ENCODE measurements at regions not wholly inside any gene's neighbourhood (a gene's known extent, or its start where the extent isn't known, plus 50 kb on each side); places are given as distances from the start of the nearest gene placed in this dataset.

GRCh38 chr2:117519238-117519637, 295.3 kb upstream of the DDX18 start:
- H3K4me1 Mint-ChIP-seq: no peaks in the 10 kb centered on the region
- DNase-seq: no peak
- no peaks in the 10 kb centered on the region for H3K36me3 Mint-ChIP-seq (ENCODE audit: low read depth)
- ATAC-seq: no peak
- H3K27ac Mint-ChIP-seq: no peak overlapping the region
- H3K27me3 Mint-ChIP-seq: no peaks in the 10 kb centered on the region
- H3K9me3 Mint-ChIP-seq: peaks cover 3% of the 10 kb centered on the region
- no peak overlapping the region for H3K4me3 Mint-ChIP-seq

- no peak overlapping the region for H3K27ac Mint-ChIP-seq
- no peaks in the 10 kb centered on the region for H3K4me1 Mint-ChIP-seq
- peaks cover 4% of the 10 kb centered on the region for H3K9me3 Mint-ChIP-seq
- no peaks in the 10 kb centered on the region for H3K27me3 Mint-ChIP-seq
- H3K4me3 Mint-ChIP-seq: no peak overlapping the region
- DNase-seq: no peak
- H3K36me3 Mint-ChIP-seq (ENCODE audit: low read depth): no peaks in the 10 kb centered on the region
- ATAC-seq: no peak
Observed at GRCh38 chr2:117519721-117520120, 294.8 kb upstream of the DDX18 start.

DNA sequence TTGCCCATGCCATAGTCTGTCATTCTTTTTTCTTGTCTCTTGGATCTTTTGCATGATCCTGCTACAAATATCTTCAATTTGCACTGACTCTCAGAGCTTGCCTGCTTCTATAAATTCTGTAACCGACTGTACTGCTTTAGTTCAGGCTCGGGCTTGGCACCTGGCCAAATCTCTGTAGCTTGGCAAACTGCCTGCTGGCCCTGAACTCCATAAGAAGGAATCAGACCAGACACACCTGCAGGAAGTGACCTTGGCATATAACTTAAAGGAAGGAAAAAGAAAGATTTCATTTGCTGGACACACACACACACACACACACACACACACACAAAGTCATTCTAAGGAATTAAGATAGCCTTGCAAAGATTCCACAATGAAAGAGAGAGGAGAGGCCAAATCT, 291.2 kb upstream of the DDX18 start:
- Mint-ChIP-seq H3K27ac (no peak overlapping the region), H3K4me3 (no peak overlapping the region), H3K4me1 (no peaks in the 10 kb centered on the region), H3K36me3 (ENCODE audit: low read depth) (no peaks in the 10 kb centered on the region), H3K27me3 (no peaks in the 10 kb centered on the region), H3K9me3 (peaks cover 9% of the 10 kb centered on the region)
- ATAC-seq: no peak
- no peak for DNase-seq

GRCh38 chr2:117523711-117524238, 290.7 kb upstream of the DDX18 start:
- H3K27ac Mint-ChIP-seq: no peak overlapping the region
- DNase-seq: no peak
- no peaks in the 10 kb centered on the region for H3K4me1 Mint-ChIP-seq
- H3K27me3 Mint-ChIP-seq: no peaks in the 10 kb centered on the region
- ATAC-seq: no peak
- H3K4me3 Mint-ChIP-seq: no peak overlapping the region
- no peaks in the 10 kb centered on the region for H3K36me3 Mint-ChIP-seq (ENCODE audit: low read depth)
- peaks cover 9% of the 10 kb centered on the region for H3K9me3 Mint-ChIP-seq

GRCh38 chr2:117536139-117536538, 278.4 kb upstream of the DDX18 start:
- no peaks in the 10 kb centered on the region for H3K27me3 Mint-ChIP-seq
- no peaks in the 10 kb centered on the region for H3K4me1 Mint-ChIP-seq
- H3K9me3 Mint-ChIP-seq: peaks cover 14% of the 10 kb centered on the region
- no peak overlapping the region for H3K4me3 Mint-ChIP-seq
- H3K36me3 Mint-ChIP-seq (ENCODE audit: low read depth): no peaks in the 10 kb centered on the region
- DNase-seq (no peak), ATAC-seq (peak; percentile 24)
- H3K27ac Mint-ChIP-seq: no peak overlapping the region

DNA sequence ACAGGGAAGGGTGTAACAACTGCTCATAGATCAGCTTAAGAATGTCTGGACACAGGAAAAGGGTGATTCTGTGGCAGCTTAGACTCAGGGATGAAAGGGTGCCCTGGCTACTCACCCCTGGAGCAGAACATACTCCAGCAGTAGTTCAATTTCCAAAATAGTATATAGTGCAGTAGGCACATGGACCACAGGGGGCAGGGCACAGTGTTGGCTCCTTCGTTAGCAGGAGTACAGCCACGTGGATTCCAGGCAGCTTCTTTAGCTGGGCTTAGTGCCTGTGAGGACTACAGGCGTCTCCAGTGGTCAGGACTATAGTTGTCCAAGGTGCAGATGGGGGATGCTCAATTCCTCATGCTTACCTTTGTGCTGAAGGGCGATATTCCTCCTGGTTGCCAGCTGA, 277.5 kb upstream of the DDX18 start:
- no peak for ATAC-seq
- no peak for DNase-seq
- H3K4me1 Mint-ChIP-seq: no peaks in the 10 kb centered on the region
- no peak overlapping the region for H3K4me3 Mint-ChIP-seq
- no peaks in the 10 kb centered on the region for H3K36me3 Mint-ChIP-seq (ENCODE audit: low read depth)
- H3K9me3 Mint-ChIP-seq: peaks cover 14% of the 10 kb centered on the region
- H3K27me3 Mint-ChIP-seq: no peaks in the 10 kb centered on the region
- H3K27ac Mint-ChIP-seq: no peak overlapping the region

GRCh38 chr2:117551858-117552257, 262.6 kb upstream of the DDX18 start:
- Mint-ChIP-seq H3K27me3 (no peaks in the 10 kb centered on the region), H3K27ac (no peak overlapping the region), H3K4me1 (no peaks in the 10 kb centered on the region)

DNA sequence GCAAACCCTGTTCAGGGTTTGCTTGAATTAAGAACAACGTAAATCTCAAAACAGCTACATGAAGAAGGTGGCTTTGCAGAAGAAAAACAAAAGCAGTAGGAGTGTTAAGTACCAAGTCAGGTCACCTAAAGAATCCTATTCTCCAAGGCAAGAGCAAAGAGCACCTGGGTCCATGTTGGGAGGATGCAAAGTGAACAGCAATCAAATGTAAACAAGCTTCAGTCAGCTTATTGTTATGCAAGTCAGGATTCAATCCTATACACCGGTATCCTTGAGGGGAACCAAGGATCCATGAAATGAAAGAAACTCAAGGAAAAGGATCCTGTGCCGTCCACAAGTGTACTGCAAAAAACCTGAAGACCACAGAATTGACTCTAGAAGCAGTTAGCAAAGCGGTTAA, 261.0 kb upstream of the DDX18 start:
- Mint-ChIP-seq H3K4me1 (no peaks in the 10 kb centered on the region), H3K36me3 (ENCODE audit: low read depth) (no peaks in the 10 kb centered on the region), H3K27ac (no peak overlapping the region), H3K4me3 (no peak overlapping the region), H3K27me3 (no peaks in the 10 kb centered on the region), H3K9me3 (peaks cover under 1% of the 10 kb centered on the region)
- ATAC-seq: no peak
- DNase-seq: no peak

More at GRCh38 chr2:117551858-117552257, 262.6 kb upstream of the DDX18 start:
- Mint-ChIP-seq H3K4me3 (no peak overlapping the region), H3K36me3 (ENCODE audit: low read depth) (no peaks in the 10 kb centered on the region), H3K9me3 (no peaks in the 10 kb centered on the region)
- DNase-seq (no peak), ATAC-seq (no peak)

DNA sequence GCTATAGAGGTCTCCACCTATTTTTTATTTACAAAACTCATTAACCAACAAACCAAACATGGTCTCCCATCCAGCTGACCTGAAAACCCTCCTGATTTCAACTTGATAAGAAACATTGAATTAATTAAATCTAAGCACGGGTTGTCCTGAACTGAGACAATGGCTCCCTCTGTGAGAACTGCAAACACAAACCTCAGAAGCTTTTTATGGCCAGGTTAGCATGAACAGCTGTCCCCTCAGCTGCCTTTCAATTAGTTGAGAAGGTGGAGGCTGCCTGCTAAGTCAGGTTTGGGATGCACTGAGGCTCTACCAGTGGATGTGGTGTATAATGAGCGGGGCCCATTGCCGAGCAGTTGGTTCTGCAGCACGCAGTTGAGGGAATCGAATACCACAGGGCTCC, 258.5 kb upstream of the DDX18 start:
- no peaks in the 10 kb centered on the region for H3K36me3 Mint-ChIP-seq (ENCODE audit: low read depth)
- H3K4me3 Mint-ChIP-seq: no peak overlapping the region
- no peaks in the 10 kb centered on the region for H3K27me3 Mint-ChIP-seq
- DNase-seq: no peak
- no peak overlapping the region for H3K27ac Mint-ChIP-seq
- peaks cover 3% of the 10 kb centered on the region for H3K9me3 Mint-ChIP-seq
- ATAC-seq: no peak
- H3K4me1 Mint-ChIP-seq: no peaks in the 10 kb centered on the region

DNA sequence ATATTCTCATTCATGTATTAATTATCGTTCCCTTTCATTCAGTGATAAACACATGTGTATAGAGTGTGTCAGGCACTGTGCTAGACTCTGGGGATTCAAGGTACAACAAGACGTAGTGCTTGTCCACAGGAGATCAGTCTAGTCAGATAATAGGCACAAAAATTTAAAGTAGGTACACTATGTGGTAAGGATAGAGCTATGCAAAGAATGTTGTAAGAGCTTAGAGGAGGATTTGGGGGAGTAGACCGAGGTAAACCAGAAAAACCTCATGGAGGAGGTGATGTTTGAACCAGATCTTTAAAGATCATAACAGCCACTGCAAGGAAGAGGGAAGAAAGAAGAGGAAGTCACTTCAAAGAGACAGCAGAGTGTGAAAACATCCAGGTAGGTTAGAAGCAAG, 256.9 kb upstream of the DDX18 start:
- Mint-ChIP-seq H3K27me3 (no peaks in the 10 kb centered on the region), H3K27ac (no peak overlapping the region), H3K9me3 (peaks cover 3% of the 10 kb centered on the region), H3K4me1 (no peaks in the 10 kb centered on the region), H3K36me3 (ENCODE audit: low read depth) (no peaks in the 10 kb centered on the region), H3K4me3 (no peak overlapping the region)
- DNase-seq (no peak), ATAC-seq (no peak)

DNA sequence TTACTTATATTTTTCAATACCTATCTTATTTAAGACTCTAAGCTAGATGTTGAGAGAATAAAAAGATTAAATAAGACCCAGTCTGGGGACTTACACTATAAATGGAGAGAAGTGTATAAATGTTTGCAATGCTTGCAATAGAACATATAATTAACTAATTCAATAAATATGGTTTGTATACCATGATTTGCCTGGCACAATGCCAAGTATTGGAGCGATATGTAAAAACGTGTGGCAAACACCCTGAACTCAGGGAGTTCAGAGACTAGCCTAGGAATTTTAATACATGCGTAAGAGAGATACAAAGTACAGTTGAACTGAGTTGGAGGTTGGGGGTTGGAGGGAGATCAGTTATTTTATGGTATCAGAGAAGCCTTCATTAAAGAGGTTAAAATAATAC, 251.8 kb upstream of the DDX18 start:
- no peak for DNase-seq
- H3K4me3 Mint-ChIP-seq: no peak overlapping the region
- no peaks in the 10 kb centered on the region for H3K36me3 Mint-ChIP-seq (ENCODE audit: low read depth)
- H3K27me3 Mint-ChIP-seq: no peaks in the 10 kb centered on the region
- H3K27ac Mint-ChIP-seq: no peak overlapping the region
- H3K9me3 Mint-ChIP-seq: peaks cover 14% of the 10 kb centered on the region
- ATAC-seq: no peak
- H3K4me1 Mint-ChIP-seq: no peaks in the 10 kb centered on the region

GRCh38 chr2:117571590-117572349, 242.7 kb upstream of the DDX18 start:
- Mint-ChIP-seq H3K36me3 (ENCODE audit: low read depth) (no peaks in the 10 kb centered on the region), H3K9me3 (peaks cover 12% of the 10 kb centered on the region), H3K27ac (no peak overlapping the region), H3K27me3 (no peaks in the 10 kb centered on the region), H3K4me3 (no peak overlapping the region), H3K4me1 (no peaks in the 10 kb centered on the region)
- ATAC-seq (no peak), DNase-seq (no peak)

GRCh38 chr2:117587310-117587709, 227.2 kb upstream of the DDX18 start:
- H3K27ac Mint-ChIP-seq: no peak overlapping the region
- ATAC-seq (no peak), DNase-seq (no peak)
- peaks cover 10% of the 10 kb centered on the region for H3K9me3 Mint-ChIP-seq
- H3K36me3 Mint-ChIP-seq (ENCODE audit: low read depth): no peaks in the 10 kb centered on the region
- no peaks in the 10 kb centered on the region for H3K4me1 Mint-ChIP-seq
- H3K27me3 Mint-ChIP-seq: no peaks in the 10 kb centered on the region
- no peak overlapping the region for H3K4me3 Mint-ChIP-seq

DNA sequence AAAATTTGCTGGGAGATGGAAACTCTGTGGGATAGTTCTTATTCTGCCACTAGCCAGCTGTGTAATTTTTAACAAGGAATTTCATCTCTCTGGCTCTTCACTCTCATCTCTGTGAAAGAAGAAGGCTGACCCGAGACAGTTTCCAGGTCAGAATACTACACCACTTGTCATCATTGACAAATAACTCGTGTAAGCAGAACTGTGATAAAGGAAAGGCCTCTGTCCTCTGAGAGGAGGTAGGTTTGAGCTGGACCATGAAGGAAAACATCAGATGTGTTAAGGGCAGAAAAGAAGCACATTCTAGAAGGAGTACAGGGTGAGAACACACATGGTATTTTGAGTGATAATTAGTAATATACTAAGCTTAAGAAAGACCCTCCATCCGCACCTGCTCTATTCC, 211.4 kb upstream of the DDX18 start:
- no peaks in the 10 kb centered on the region for H3K36me3 Mint-ChIP-seq (ENCODE audit: low read depth)
- H3K9me3 Mint-ChIP-seq: peaks cover 7% of the 10 kb centered on the region
- H3K27me3 Mint-ChIP-seq: peaks cover 9% of the 10 kb centered on the region
- no peak for DNase-seq
- no peak overlapping the region for H3K4me3 Mint-ChIP-seq
- ATAC-seq: no peak
- no peaks in the 10 kb centered on the region for H3K4me1 Mint-ChIP-seq
- no peak overlapping the region for H3K27ac Mint-ChIP-seq

- Mint-ChIP-seq H3K36me3 (ENCODE audit: low read depth) (no peaks in the 10 kb centered on the region), H3K9me3 (peaks cover 5% of the 10 kb centered on the region), H3K27me3 (peaks cover 4% of the 10 kb centered on the region), H3K4me1 (no peaks in the 10 kb centered on the region), H3K4me3 (no peak overlapping the region), H3K27ac (no peak overlapping the region)
- ATAC-seq (no peak), DNase-seq (no peak)
Observed at GRCh38 chr2:117603567-117603966, 210.9 kb upstream of the DDX18 start.

- H3K4me3 Mint-ChIP-seq: no peak overlapping the region
- H3K27me3 Mint-ChIP-seq: no peaks in the 10 kb centered on the region
- DNase-seq (no peak), ATAC-seq (no peak)
- H3K36me3 Mint-ChIP-seq (ENCODE audit: low read depth): no peaks in the 10 kb centered on the region
- no peaks in the 10 kb centered on the region for H3K4me1 Mint-ChIP-seq
- H3K27ac Mint-ChIP-seq: no peak overlapping the region
- H3K9me3 Mint-ChIP-seq: no peaks in the 10 kb centered on the region
Observed at GRCh38 chr2:117607202-117607601, 207.3 kb upstream of the DDX18 start.
